GM21737 (cell line): ENCODE measurements at regions not wholly inside any gene's neighbourhood (a gene's known extent, or its start where the extent isn't known, plus 50 kb on each side); places are given as distances from the start of the nearest gene placed in this dataset.

ENCODE experiments used
- ATAC-seq: cut with Tn5 transposase; IDR thresholded peaks from one replicate; pipeline ENCODE4 v1.9.1; 2021; ENCODE audit warnings: mild to moderate bottlenecking, moderate library complexity; ENCODE audit not compliant: unreplicated experiment

DNA sequence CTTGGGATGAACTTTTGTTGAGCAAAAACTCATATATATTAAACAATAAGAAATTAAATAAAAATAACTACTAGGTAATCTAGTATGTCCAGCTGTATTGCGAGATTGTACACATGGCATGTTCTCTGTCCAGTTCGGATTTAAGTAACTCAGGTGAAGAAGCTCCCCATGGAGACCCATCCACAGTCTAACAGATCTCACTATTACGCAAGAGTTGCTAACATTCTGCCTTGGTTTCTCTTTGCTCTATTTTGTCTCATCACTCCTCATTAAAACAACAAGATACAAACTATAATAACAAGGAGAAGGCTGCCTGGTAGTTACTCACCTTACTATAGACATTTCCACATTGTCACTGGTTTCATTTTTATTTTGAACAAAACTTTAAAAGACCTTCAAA is 1372.3 kb upstream of the CELF2 start:
- ATAC-seq, result no peak

DNA sequence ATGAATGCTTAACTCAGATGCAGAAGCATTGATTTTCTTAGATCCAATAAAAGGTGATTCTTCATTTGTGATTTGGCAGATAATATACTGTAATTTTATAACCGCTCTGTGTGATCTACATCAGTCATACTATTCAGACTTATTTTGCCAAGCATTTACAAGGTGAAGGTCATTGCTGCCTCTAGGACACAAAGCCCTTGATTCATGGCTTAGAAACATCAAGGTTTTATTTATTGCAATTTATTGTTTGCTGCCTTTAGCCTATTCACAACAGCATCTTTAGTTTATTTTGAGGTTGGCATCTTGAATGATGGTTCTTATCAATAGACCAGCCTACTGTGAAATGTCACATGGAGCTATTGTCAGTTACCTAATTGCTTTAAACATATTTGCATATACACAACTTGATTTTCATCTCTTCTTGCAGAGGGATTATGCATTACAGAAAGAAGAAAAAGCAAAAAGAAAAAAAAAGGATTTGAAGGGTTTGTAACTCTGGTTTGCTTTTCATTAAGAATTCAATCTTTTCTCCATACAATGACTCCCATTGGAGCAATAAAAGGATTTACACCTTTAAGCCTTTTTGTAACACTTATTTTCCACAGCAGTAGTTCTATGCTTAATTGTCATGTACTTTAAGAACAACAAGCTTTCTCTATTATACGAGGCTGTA is 1371.6 kb upstream of the CELF2 start:
- no peak for ATAC-seq

DNA sequence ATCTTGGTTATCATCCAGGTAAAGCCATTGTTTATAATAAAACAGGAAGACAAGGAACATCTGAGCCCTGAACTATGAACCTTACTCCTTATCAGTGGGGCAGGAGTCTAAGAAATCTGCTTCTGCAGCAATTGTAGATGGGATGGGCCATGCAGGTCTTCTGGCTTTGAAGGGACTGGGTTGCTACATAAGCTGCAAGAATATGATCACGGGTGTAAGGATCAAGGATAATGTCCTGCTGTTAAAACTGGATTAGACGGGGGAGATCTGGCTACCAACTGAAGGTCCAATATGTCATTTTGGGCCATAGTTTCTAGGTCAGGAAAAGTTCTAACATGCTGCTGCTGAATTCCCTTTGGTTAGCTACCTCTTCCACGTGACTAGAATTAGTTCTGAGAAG is 1363.4 kb upstream of the CELF2 start:
- ATAC-seq, result no peak

DNA sequence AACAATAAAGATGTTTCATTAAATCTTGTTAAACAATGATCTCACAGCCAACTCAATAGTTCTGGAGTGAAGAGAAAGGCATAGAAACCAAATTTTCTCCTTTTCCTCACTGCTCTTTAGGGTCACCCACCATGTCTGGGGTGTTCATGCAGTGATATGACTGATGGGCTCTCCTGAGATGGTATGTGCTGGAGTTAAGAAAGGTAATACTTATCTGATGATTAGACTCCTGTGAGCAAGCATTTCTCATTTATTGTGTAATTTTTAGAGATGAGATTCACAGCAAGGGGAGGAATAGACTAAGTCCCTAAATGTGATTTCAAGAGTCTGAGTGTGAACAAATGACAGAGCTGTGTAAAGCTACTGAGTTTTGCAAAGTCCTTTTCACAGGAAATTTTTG is 1361.3 kb upstream of the CELF2 start:
- no peak for ATAC-seq

GRCh38 chr10:9656996-9657395 is 1360.7 kb upstream of the CELF2 start:
- ATAC-seq, result no peak

DNA sequence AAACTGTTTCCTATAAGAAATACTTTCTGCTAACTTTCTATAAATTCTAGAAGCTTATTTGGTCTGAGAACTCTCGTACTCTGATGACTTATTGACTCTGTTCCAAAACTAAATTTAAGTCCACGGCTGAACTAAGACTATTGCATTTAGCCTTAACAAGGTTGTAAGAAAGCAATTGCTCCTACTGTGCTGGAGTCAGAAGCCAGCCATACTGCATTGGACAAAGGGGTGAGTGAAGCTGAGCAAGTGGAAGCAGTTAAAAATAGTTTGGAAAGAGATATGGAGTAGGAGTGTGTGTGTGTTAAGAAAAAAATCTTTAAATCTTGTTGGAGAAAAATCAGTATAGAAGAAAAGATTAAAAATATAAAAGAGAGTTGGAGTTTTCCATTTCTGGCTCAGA is 1360.1 kb upstream of the CELF2 start:
- ATAC-seq, result no peak

GRCh38 chr10:9668411-9668810 is 1349.3 kb upstream of the CELF2 start:
- no peak for ATAC-seq

- no peak for ATAC-seq
These were observed 1346.8 kb upstream of the CELF2 start for GRCh38 chr10:9670911-9671310.

- ATAC-seq, result no peak
These were observed 1336.0 kb upstream of the CELF2 start for GRCh38 chr10:9681655-9682054.

DNA sequence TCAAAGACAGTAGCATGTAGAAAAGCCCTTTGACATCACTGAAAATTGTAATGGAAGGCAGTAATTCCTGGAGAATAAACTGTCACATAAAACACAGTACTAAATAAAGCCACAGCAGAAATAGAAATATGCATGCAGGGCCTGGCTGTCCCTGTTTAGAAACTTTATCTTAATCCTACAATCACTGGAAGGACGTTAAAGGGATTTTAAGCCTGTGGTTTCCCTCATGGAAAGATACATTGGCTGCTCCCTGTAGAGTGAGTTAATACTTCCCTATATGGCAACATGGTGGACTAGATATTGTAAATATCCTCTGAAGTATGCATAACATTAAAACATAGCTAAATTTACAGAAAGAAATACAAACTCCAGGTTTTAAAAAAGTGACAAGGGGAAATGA is 1334.9 kb upstream of the CELF2 start:
- ATAC-seq, result no peak

DNA sequence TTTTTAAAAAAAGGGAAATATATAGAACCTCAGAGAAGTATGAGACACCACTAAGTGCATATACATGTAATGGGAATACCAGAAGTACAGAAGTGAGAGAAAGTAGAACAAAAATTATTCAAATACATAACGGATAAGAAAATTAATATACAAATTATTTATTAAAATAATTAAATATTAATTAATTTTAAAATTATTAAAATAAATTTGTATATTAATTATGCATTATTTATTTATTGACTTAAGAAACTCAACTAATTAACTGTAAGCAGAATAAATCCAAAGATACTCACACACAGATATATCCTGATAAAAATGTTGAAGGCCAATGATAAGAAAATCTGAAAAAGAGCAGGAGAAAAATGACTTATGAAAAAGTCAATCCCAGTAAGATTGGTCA is 1333.5 kb upstream of the CELF2 start:
- no peak for ATAC-seq

DNA sequence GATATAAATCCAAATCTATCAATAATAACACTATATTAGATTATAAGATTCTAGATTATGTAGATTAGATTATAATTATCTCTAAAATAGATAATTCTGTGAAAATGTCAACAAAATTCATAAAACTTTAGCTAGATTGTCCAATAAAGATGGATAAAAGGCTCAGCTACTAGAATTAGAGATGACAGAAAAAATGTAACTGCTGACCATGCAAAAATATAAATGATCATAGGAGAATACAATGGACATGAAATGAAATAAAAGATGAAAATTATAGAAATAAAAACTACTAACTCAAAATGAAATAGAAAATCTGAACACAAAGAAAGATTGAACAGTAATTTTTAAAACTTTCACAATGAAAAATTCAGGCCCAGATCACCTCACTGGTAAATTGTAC is 1332.1 kb upstream of the CELF2 start:
- ATAC-seq, result no peak

DNA sequence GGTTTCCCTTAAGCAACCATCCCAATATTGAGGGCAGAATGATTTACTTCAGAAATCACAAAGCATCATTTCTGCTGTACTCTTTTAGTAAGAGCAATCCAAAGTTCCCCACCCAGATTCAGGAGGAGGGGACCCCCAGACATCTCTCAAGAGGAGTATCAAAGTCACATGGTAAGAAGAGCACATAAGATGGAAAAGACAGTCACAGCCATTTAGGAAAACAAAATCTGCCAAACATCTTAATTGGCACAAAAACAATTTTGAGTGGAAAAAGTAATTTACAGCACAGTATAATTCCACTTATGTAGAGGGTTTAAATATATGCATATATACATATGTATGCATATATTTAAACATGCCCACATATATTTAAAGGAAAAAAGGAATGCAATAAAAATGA is 1329.0 kb upstream of the CELF2 start:
- no peak for ATAC-seq

GRCh38 chr10:9707216-9707615 is 1310.5 kb upstream of the CELF2 start:
- ATAC-seq, result no peak

GRCh38 chr10:9709849-9710248 is 1307.8 kb upstream of the CELF2 start:
- no peak for ATAC-seq

- no peak for ATAC-seq
These were observed 1305.3 kb upstream of the CELF2 start for GRCh38 chr10:9712393-9712792.

DNA sequence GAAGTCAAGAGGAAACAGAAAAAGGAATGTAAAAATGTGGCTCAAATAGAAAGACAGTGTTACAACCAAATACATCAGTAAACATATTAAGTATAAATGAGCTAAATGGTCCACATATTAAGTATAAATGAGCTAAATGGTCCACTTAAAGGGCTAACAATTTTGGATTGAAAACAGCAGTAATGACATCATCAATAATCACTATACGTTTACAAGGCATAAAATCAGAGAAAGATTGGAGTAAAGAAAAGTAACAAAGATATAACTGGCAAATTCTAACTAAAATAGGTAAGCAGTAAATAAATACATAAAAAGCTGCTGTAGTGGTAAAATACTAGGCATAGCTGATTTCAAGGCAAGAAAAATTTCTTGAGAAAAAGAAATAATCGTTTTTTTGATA is 1298.4 kb upstream of the CELF2 start:
- ATAC-seq, result no peak

DNA sequence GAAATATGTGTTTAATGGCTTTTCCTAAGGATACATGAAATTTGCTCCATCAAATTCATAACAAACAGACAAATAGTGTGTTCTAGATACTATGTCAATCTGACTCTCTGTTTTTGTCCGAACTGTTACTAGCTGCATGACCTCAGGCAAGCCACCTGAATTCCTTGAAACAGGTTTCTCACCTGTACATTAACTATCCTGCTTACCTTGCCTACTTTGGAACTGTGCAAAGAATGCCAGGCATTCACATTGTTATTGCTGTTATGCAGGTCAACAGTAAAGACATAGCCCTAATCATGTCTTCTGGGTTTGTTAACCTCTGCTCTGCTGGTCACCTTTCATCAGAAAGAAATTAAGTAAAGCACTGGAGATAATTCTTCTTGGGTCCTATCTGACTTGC is 1283.9 kb upstream of the CELF2 start:
- ATAC-seq, result no peak

DNA sequence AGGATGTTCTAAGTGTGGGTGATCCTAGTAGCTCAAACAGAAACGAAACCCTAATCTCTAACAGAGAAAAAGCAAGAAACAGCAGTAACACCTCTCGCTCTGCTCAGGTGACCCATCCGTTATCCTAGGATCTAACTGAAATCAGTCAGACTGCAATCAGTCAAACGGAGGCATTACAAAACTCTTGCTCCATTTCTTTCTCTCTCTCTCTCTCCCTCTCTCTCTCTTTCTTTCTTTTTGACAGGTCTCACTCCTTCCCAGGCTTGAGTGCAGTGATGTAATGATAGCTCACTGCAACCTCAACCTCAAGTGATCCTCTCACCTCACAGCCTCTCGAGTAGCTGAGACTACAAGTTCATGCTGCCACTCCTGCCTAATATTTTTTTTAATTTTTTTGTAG is 1283.5 kb upstream of the CELF2 start:
- no peak for ATAC-seq

GRCh38 chr10:9735731-9736130 is 1281.9 kb upstream of the CELF2 start:
- ATAC-seq, result no peak

DNA sequence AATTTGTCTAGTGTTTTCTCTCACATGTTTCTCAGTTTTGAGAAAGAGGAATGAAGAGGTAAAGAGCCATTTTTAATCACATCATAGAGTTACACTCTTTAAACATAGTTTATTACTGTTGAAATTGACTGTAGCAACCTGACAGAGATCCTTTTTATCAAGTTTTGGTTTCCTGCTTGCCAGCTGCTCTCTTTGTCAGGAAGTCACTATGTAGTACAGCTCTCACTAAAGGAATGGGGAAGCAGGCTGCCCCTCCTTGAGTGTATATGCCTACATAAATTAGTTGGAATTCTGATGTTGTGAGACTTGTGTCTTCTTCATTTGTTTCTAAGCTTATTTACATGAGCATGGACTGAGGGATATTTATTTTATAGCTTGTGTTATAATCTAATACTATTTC is 1274.0 kb upstream of the CELF2 start:
- ATAC-seq, result no peak

DNA sequence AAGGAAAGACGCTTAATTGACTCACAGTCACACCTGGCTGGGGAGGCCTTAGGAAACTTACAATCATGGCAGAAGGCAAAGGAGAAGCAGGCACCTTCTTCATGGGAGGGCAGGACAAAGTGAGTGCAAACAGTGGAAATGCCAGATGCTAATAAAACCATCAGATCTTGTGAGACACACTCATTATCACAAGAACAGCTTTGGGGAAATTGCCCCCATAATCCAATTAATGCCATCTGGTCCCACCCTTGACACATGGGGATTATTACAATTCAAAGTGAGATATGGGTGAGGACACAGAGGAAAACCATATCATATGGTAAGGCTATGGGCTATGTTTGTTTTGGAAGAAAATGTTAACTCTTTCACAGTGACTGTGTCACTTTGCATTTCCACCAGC is 1272.5 kb upstream of the CELF2 start:
- no peak for ATAC-seq

DNA sequence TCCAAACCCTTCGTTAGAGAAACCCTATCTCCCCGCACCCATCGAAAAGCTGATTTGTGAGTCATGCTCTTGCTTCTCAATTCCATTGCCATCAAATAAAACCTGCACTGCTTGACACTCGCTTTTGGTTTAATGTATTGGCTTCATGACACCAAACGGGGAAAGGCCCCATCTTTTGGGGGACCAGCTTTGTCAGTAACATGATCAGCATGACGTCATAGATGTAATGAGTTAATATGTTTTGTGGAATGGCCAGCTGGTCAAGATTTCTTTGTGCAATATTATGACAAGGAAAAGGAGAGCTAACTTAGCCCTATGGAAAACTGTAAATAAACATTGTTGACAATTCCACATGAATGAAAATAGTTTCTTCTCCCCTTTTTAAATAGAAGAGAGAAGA is 1260.5 kb upstream of the CELF2 start:
- no peak for ATAC-seq

- no peak for ATAC-seq
These were observed 1258.1 kb upstream of the CELF2 start for GRCh38 chr10:9759596-9759995.
